Left lung (tissue), 4 donors: ENCODE measurements at regions not wholly inside any gene's neighbourhood (a gene's known extent, or its start where the extent isn't known, plus 50 kb on each side); places are given as distances from the start of the nearest gene placed in this dataset.
"Not testable (repeated sequence)": the region's sequence is repeated elsewhere in the genome, so short reads cannot be mapped to it uniquely, and the experiment has no call there.

Experiments used
- ATAC-seq: fragments of 200-7000 bp; cut with Tn5 transposase; one replicate; pipeline ENCODE4 v1.9.1; 2020; ENCODE audit warnings: moderate library complexity
- DNase-seq, 4 donors: peaks; one replicate each; pipeline ENCODE4 v3.0.0-alpha.2; 2013 to 2020
- H3K27ac ChIP-seq, 2 donors: fragments of 200-600 bp; sonication (generic) in 1 of 2; one replicate each; pipeline versions ENCODE4 v1.5.0 to v1.8.0; 2020 to 2021
- H3K27me3 ChIP-seq, 2 donors: fragments of 200-600 bp; sonication (generic) in 1 of 2; one replicate each; pipeline versions ENCODE4 v1.5.0 to v1.8.0; 2020 to 2021
- H3K36me3 ChIP-seq, 2 donors: fragments of 200-600 bp; sonication (generic) in 1 of 2; one replicate each; pipeline versions ENCODE4 v1.5.0 to v1.8.0; 2020 to 2021
- H3K4me1 ChIP-seq, 2 donors: fragments of 200-600 bp; one replicate each; pipeline ENCODE4 v1.8.0; 2021
- H3K4me3 ChIP-seq, 2 donors: fragments of 200-600 bp; sonication (generic) in 1 of 2; one replicate each; pipeline versions ENCODE4 v1.5.0 to v1.8.0; 2020 to 2021; ENCODE audit warnings: mild to moderate bottlenecking in 1 of 2
- H3K9me3 ChIP-seq, 2 donors: fragments of 200-600 bp; sonication (generic) in 1 of 2; one replicate each; pipeline versions ENCODE4 v1.5.0 to v1.8.0; 2020 to 2021
- CTCF ChIP-seq, 2 donors: fragments of 200-600 bp; sonication (generic) in 1 of 2; IDR thresholded peaks; one replicate each; pipeline versions ENCODE4 v1.5.0 to v1.8.0; 2021; ENCODE audit warnings: antibody characterized with exemption in 2 of 2
- intact Hi-C, 2 donors: fragments of 100-400 bp; cut with DNase I; formaldehyde crosslinking; loops; one replicate each; pipeline versions ENCODE4 v1.11.2 to v1.14.2; 2022
- donor health status: DM: no; HTN: yes; CAD: no.
- donor health status: DM: no; HTN: no; CAD: no.

- ATAC-seq (no peak), DNase-seq (no peak)
- no peak overlapping the region for H3K27ac ChIP-seq
- H3K36me3 ChIP-seq, result no peaks in the 10 kb centered on the region
- H3K27me3 ChIP-seq, result no peaks in the 10 kb centered on the region
- no peaks in the 10 kb centered on the region for H3K4me1 ChIP-seq
- peaks cover 3 to 48% of the 10 kb centered on the region in 2 donors for H3K9me3 ChIP-seq
- TF ChIP-seq CTCF (IDR thresholded peaks at IDR 0.05), result no peak
- intact Hi-C loops, result no loop called here
- H3K4me3 ChIP-seq, result no peak overlapping the region
Observed at GRCh38 chr2:106009096-106009495, 185.0 kb downstream of the UXS1 start.

GRCh38 chr2:106004851-106005250 is 189.2 kb downstream of the UXS1 start:
- no peak for TF ChIP-seq CTCF (IDR thresholded peaks at IDR 0.05)
- Histone ChIP-seq H3K27me3 (no peaks in the 10 kb centered on the region), H3K4me1 (no peaks in the 10 kb centered on the region), H3K4me3 (no peak overlapping the region), H3K9me3 (peaks cover 3 to 66% of the 10 kb centered on the region in 2 donors), H3K27ac (no peak overlapping the region), H3K36me3 (no peaks in the 10 kb centered on the region)
- no peak for ATAC-seq
- intact Hi-C loops, result no loop called here
- DNase-seq, result no peak

GRCh38 chr2:105999211-105999989 is 194.7 kb downstream of the UXS1 start:
- no peaks in the 10 kb centered on the region for H3K27me3 ChIP-seq
- H3K4me1 ChIP-seq, result no peaks in the 10 kb centered on the region
- intact Hi-C loops, result no loop called here
- H3K9me3 ChIP-seq, result peaks cover 0 to 43% of the 10 kb centered on the region in 2 donors
- H3K27ac ChIP-seq, result no peak overlapping the region
- no peaks in the 10 kb centered on the region for H3K36me3 ChIP-seq
- TF ChIP-seq CTCF (IDR thresholded peaks at IDR 0.05), result no peak
- ATAC-seq (no peak), DNase-seq (no peak)
- no peak overlapping the region for H3K4me3 ChIP-seq

- H3K4me3 ChIP-seq, result no peak overlapping the region
- no peak for DNase-seq
- H3K4me1 ChIP-seq, result no peaks in the 10 kb centered on the region
- peaks cover 0 to 43% of the 10 kb centered on the region in 2 donors for H3K9me3 ChIP-seq
- H3K27ac ChIP-seq, result no peak overlapping the region
- intact Hi-C loops, result no loop called here
- H3K36me3 ChIP-seq, result no peaks in the 10 kb centered on the region
- TF ChIP-seq CTCF (IDR thresholded peaks at IDR 0.05), result no peak
- H3K27me3 ChIP-seq, result no peaks in the 10 kb centered on the region
- ATAC-seq, result no peak
Observed at GRCh38 chr2:105997711-105998110, 196.4 kb downstream of the UXS1 start.

- intact Hi-C loops, result no loop called here
- H3K27ac ChIP-seq, result no peak overlapping the region
- no peaks in the 10 kb centered on the region for H3K4me1 ChIP-seq
- no peaks in the 10 kb centered on the region for H3K27me3 ChIP-seq
- H3K9me3 ChIP-seq, result peaks cover 0 to 59% of the 10 kb centered on the region in 2 donors
- no peak overlapping the region for H3K4me3 ChIP-seq
- no peak for TF ChIP-seq CTCF (IDR thresholded peaks at IDR 0.05)
- DNase-seq (no peak), ATAC-seq (no peak)
- no peaks in the 10 kb centered on the region for H3K36me3 ChIP-seq
Observed at GRCh38 chr2:105990624-105991023, 203.5 kb downstream of the UXS1 start.

- ATAC-seq, H3K4me1 ChIP-seq, H3K27ac ChIP-seq, intact Hi-C loops, H3K27me3 ChIP-seq, H3K4me3 ChIP-seq, H3K36me3 ChIP-seq, DNase-seq: not testable (repeated sequence)
- H3K9me3 ChIP-seq, result peaks cover 0 to 51% of the 10 kb centered on the region in 2 donors
Observed at GRCh38 chr2:105989803-105990202, 204.3 kb downstream of the UXS1 start.
